IMR-90 (cell line): ENCODE measurements at regions not wholly inside any gene's neighbourhood (a gene's known extent, or its start where the extent isn't known, plus 50 kb on each side); places are given as distances from the start of the nearest gene placed in this dataset.

ENCODE experiments used
- ATAC-seq: fragments of 200-7000 bp; cut with Tn5 transposase; 2 replicates; pipeline ENCODE4 v1.9.1; 2020; ENCODE audit warnings: low read depth, mild to moderate bottlenecking, moderate library complexity
- BruUV-seq: library from RNA; stranded (reverse); fragments of 400-500 nt; replicated peaks from 2 replicates; lab custom pipeline; 2021; lab: Mats Ljungman, UMichigan
- CTCF ChIA-PET: fragments of 300-600 bp; formaldehyde crosslinking; extraction: SDS; loops from one replicate; lab custom pipeline; 2021; ENCODE audit warnings: antibody characterized with exemption; lab: Yijun Ruan, JAX
- POLR2A ChIA-PET: fragments of 300-600 bp; sonication (Branson Sonifier 250); formaldehyde crosslinking; loops from one replicate; lab custom pipeline; 2022; ENCODE audit warnings: antibody characterized with exemption; ENCODE audit not compliant: unreplicated experiment; lab: Charles Lee
- DNase-seq: peaks from one replicate; pipeline ENCODE4 v3.0.0; 2013
- H2AFZ ChIP-seq: replicated peaks from 2 replicates; pipeline ENCODE3; 2013; ENCODE audit warnings: low read length, mild to moderate bottlenecking; ENCODE audit not compliant: poor library complexity
- H2AK5ac ChIP-seq: 2 replicates; pipeline ENCODE4 v1.6.1; 2013; ENCODE audit warnings: low read depth, low read length, inconsistent platforms
- H2AK9ac ChIP-seq: replicated peaks from 2 replicates; pipeline ENCODE3; 2013; ENCODE audit warnings: mild to moderate bottlenecking, low read depth, low read length, moderate library complexity; ENCODE audit not compliant: poor library complexity
- H2BK120ac ChIP-seq: 2 replicates; pipeline ENCODE4 v1.6.1; 2013; ENCODE audit warnings: low read depth, low read length, inconsistent platforms
- H2BK15ac ChIP-seq: 3 replicates; pipeline ENCODE4 v1.6.1; 2013; ENCODE audit warnings: low read depth, low read length, inconsistent platforms
- H2BK20ac ChIP-seq: 2 replicates; pipeline ENCODE4 v1.6.1; 2013; ENCODE audit warnings: low read depth, mild to moderate bottlenecking, inconsistent platforms, low read length, moderate library complexity
- H2BK5ac ChIP-seq: 2 replicates; pipeline ENCODE4 v1.6.1; 2013; ENCODE audit warnings: mild to moderate bottlenecking, low read depth, low read length, inconsistent platforms; ENCODE audit not compliant: poor library complexity, severe bottlenecking
- H3K14ac ChIP-seq: replicated peaks from 2 replicates; pipeline ENCODE4 v1.6.1; 2013; ENCODE audit warnings: low read depth, low read length, inconsistent platforms
- H3K18ac ChIP-seq: 2 replicates; pipeline ENCODE4 v1.6.1; 2013; ENCODE audit warnings: low read depth, low read length, control low read depth
- H3K23ac ChIP-seq: 2 replicates; pipeline ENCODE4 v1.6.1; 2013; ENCODE audit warnings: low read depth, low read length, inconsistent platforms
- H3K27ac ChIP-seq: 2 replicates; pipeline ENCODE4 v1.5.1; 2013; ENCODE audit warnings: mild to moderate bottlenecking, control low read depth, low read length; ENCODE audit not compliant: insufficient read depth
- H3K27me3 ChIP-seq: 2 replicates; pipeline ENCODE4 v1.6.1; 2013; ENCODE audit warnings: low read length; ENCODE audit not compliant: control insufficient read depth, insufficient read depth
- H3K36me3 ChIP-seq: 2 replicates; pipeline ENCODE4 v1.6.1; 2013; ENCODE audit warnings: low read length, mixed read lengths; ENCODE audit not compliant: control insufficient read depth, insufficient read depth
- H3K4ac ChIP-seq: 2 replicates; pipeline ENCODE4 v1.6.1; 2013; ENCODE audit warnings: low read depth, low read length, inconsistent platforms
- H3K4me1 ChIP-seq: 2 replicates; pipeline ENCODE4 v1.6.1; 2013; ENCODE audit warnings: low read length, mixed read lengths; ENCODE audit not compliant: control insufficient read depth, insufficient read depth
- H3K4me2 ChIP-seq: 2 replicates; pipeline ENCODE4 v1.6.1; 2013; ENCODE audit warnings: low read depth, mild to moderate bottlenecking, control low read depth, low read length, moderate library complexity
- H3K4me3 ChIP-seq: 2 replicates; pipeline ENCODE4 v1.5.1; 2013; ENCODE audit warnings: low read depth, mild to moderate bottlenecking, control low read depth, low read length, moderate library complexity; ENCODE audit not compliant: insufficient read depth
- H3K56ac ChIP-seq: 2 replicates; pipeline ENCODE4 v1.6.1; 2013; ENCODE audit warnings: low read length, inconsistent platforms; ENCODE audit not compliant: insufficient read depth; ENCODE audit errors: extremely low read depth
- H3K79me1 ChIP-seq, 2 experiments: 2 replicates each; pipeline ENCODE4 v1.6.1; 2013; ENCODE audit warnings: low read length in 2 of 2, inconsistent platforms in 1 of 2, low read depth in 1 of 2
- H3K9ac ChIP-seq: 2 replicates; pipeline ENCODE4 v1.6.1; 2013; ENCODE audit warnings: low read depth, low read length, control low read depth
- H3K9me1 ChIP-seq: 2 replicates; pipeline ENCODE4 v1.6.1; 2013; ENCODE audit warnings: low read length, inconsistent platforms; ENCODE audit not compliant: insufficient read depth
- H3K9me3 ChIP-seq: 2 replicates; pipeline ENCODE4 v1.6.1; 2013; ENCODE audit warnings: low read length; ENCODE audit not compliant: control insufficient read depth, insufficient read depth
- H4K20me1 ChIP-seq: 2 replicates; pipeline ENCODE4 v1.6.1; 2013; ENCODE audit warnings: low read length, inconsistent platforms; ENCODE audit not compliant: insufficient read depth
- H4K5ac ChIP-seq: 2 replicates; pipeline ENCODE4 v1.6.1; 2013; ENCODE audit warnings: mild to moderate bottlenecking, low read depth, low read length, control low read depth
- H4K8ac ChIP-seq, 2 experiments: 2 replicates each; pipeline ENCODE4 v1.6.1; 2013; ENCODE audit warnings: low read depth in 2 of 2, low read length in 2 of 2, control low read depth in 1 of 2, inconsistent platforms in 1 of 2
- H4K91ac ChIP-seq: 2 replicates; pipeline ENCODE4 v1.6.1; 2013; ENCODE audit warnings: low read depth, low read length, inconsistent platforms; ENCODE audit not compliant: insufficient read depth
- FOS ChIP-seq: fragments of 150-350 bp; IDR thresholded peaks from 2 replicates; pipeline ENCODE4 v1.6.1; 2016; ENCODE audit warnings: low read depth, low read length
- MAFK ChIP-seq: IDR thresholded peaks from 2 replicates; pipeline ENCODE4 v1.6.1; 2012; ENCODE audit warnings: low read depth, low read length, improper control_type of control experiment
- MAZ ChIP-seq: IDR thresholded peaks from 2 replicates; pipeline ENCODE4 v1.6.1; 2012; ENCODE audit warnings: low read depth, mild to moderate bottlenecking, low read length, improper control_type of control experiment, moderate library complexity, borderline replicate concordance
- POLR2A ChIP-seq: IDR thresholded peaks from 2 replicates; pipeline ENCODE4 v1.6.1; 2012; ENCODE audit warnings: mild to moderate bottlenecking, low read depth, low read length
- RCOR1 ChIP-seq: IDR thresholded peaks from 2 replicates; pipeline ENCODE4 v1.6.1; 2012; ENCODE audit warnings: mild to moderate bottlenecking, low read length, improper control_type of control experiment; ENCODE audit not compliant: insufficient replicate concordance
- RFX5 ChIP-seq: IDR thresholded peaks from 2 replicates; pipeline ENCODE4 v1.8.0; 2012; ENCODE audit warnings: low read depth, mild to moderate bottlenecking, low read length, moderate library complexity
- SMC3 ChIP-seq: fragments of 150-350 bp; IDR thresholded peaks from 2 replicates; pipeline ENCODE4 v1.6.1; 2016; ENCODE audit warnings: low read depth, mild to moderate bottlenecking, antibody characterized with exemption, low read length, moderate library complexity
- WGBS, 2 experiments: methylation state at CpG; one replicate each; pipeline versions ENCODE4 v1.1.5 to v1.1.7; 2013; ENCODE audit warnings: missing lambda C conversion rate in 2 of 2; ENCODE audit not compliant: insufficient read length in 1 of 2; ENCODE audit errors: extremely low coverage in 2 of 2; 5-methylcytosine and 5-hydroxymethylcytosine counted together
- dilution Hi-C: fragments of 300-500 bp; cut with HindIII; formaldehyde crosslinking; loops from one replicate; pipeline ENCODE4 v1.14.3; 2018; ENCODE audit warnings: low sequenced_read_pairs; ENCODE audit not compliant: unreplicated experiment
- in situ Hi-C: fragments of 300-500 bp; cut with MboI; formaldehyde crosslinking; loops from 3 replicates; pipeline ENCODE4 v1.14.3; 2019; ENCODE audit warnings: low sequenced_read_pairs, inconsistent platforms, mixed read lengths
- intact Hi-C: fragments of 100-400 bp; cut with micrococcal nuclease; formaldehyde crosslinking; loops from 2 replicates; pipeline ENCODE4 v1.10.0; 2022
- TF ChIP-seq, protein P1 (sequence below): fragments of 150-350 bp; IDR thresholded peaks from 2 replicates; pipeline ENCODE4 v1.6.1; 2016; ENCODE audit warnings: low read depth, mild to moderate bottlenecking, low read length, moderate library complexity, borderline replicate concordance

DNA sequence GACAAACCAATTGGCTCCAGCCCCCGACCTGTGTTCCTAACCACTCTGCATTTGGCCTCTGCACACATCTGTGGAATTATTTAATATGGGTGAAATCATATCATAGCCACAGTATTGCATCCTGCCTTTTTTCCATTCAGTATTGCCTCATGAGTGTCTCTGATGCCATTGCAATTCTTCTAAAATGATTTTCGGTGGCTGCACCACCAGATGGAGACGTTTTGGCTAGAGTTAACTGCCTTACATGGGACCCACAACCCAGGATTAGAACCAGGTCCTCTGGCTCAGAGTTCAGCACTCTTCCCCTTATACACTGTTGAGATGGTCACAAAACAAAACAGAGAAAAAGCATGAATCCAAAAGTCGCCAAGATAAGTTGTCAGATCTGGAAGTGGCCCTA lies 180.8 kb downstream of the EMX2 start:
- Histone ChIP-seq H3K14ac (no peak overlapping the region), H3K4me1 (no peaks in the 10 kb centered on the region), H2BK15ac (no peak overlapping the region), H3K9me3 (peaks cover 14% of the 10 kb centered on the region), H4K20me1 (no peaks in the 10 kb centered on the region), H3K4me3 (no peak overlapping the region), H3K9ac (no peak overlapping the region), H3K27ac (no peak overlapping the region), H2BK20ac (no peak overlapping the region), H3K36me3 (no peaks in the 10 kb centered on the region), H2BK120ac (no peak overlapping the region), H3K9me1 (no peaks in the 10 kb centered on the region), H2AK5ac (no peak overlapping the region), H2AFZ (no peak overlapping the region), H3K4ac (no peak overlapping the region), H4K5ac (no peak overlapping the region), H3K23ac (no peak overlapping the region), H4K91ac (no peak overlapping the region), H3K56ac (no peak overlapping the region), H2AK9ac (no peak overlapping the region), H3K27me3 (no peaks in the 10 kb centered on the region), H3K79me1 (no peaks in the 10 kb centered on the region), H2BK5ac (no peak overlapping the region), H3K4me2 (no peak overlapping the region), H4K8ac (no peak overlapping the region), H3K18ac (no peak overlapping the region)
- TF ChIP-seq MAFK: no peak
- TF ChIP-seq MAZ: no peak
- TF ChIP-seq RCOR1: no peak
- no peak for TF ChIP-seq FOS
- TF ChIP-seq, protein P1, sequence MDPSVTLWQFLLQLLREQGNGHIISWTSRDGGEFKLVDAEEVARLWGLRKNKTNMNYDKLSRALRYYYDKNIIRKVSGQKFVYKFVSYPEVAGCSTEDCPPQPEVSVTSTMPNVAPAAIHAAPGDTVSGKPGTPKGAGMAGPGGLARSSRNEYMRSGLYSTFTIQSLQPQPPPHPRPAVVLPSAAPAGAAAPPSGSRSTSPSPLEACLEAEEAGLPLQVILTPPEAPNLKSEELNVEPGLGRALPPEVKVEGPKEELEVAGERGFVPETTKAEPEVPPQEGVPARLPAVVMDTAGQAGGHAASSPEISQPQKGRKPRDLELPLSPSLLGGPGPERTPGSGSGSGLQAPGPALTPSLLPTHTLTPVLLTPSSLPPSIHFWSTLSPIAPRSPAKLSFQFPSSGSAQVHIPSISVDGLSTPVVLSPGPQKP: no peak
- TF ChIP-seq RFX5: no peak
- no peak for TF ChIP-seq SMC3
- TF ChIP-seq POLR2A: no peak
- 14% methylated on average over 2 of the region's 4 CpGs; no CpG with 5 or more reads in 1 of the 2 experiments for WGBS, 2 experiments
- dilution Hi-C loops: no loop called here
- no TSS peak for BruUV-seq
- ChIA-PET POLR2A (no interaction called here), CTCF (no interaction called here)
- in situ Hi-C loops: no loop called here
- no peak for DNase-seq
- no peak for ATAC-seq
- intact Hi-C loops: no loop called here
